Stimulated activated CD8-positive, alpha-beta memory T cell treated with anti-CD3 and anti-CD28 coated beads, Interleukin-15, amount 100 ng/mL, for 48 hours (primary cell): ENCODE measurements at regions not wholly inside any gene's neighbourhood (a gene's known extent, or its start where the extent isn't known, plus 50 kb on each side); places are given as distances from the start of the nearest gene placed in this dataset.
A peak's percentile ranks its signal among the peaks of the same experiment; 100 is the strongest.

Experiments used
- DNase-seq, 2 donors: peaks; one replicate each; pipeline ENCODE4 v3.0.0-alpha.2; 2020; ENCODE audit warnings: low read depth in 2 of 2

- no peak for DNase-seq
Observed at GRCh38 chr15:95247071-95247984, 1016.0 kb downstream of the MCTP2 start.

DNA sequence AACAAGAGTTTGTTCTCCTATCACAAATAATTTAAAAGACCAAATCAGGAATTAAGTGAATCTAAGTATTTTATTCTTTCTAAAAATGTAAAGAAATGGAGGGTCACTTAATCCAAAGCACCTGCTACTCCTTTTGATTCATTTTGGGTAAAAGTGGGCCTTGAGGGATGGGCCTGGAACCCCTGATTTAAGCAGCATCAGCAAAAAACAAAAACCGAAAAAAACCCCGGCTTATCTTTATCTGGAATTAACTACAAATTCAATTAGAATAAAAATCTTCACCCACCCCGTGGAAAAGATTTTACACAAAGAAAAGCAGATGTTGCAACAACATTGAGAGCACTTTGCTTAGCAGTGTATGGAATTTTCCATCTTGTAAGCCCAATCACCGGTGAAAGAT, 1018.2 kb downstream of the MCTP2 start:
- DNase-seq = no peak

DNA sequence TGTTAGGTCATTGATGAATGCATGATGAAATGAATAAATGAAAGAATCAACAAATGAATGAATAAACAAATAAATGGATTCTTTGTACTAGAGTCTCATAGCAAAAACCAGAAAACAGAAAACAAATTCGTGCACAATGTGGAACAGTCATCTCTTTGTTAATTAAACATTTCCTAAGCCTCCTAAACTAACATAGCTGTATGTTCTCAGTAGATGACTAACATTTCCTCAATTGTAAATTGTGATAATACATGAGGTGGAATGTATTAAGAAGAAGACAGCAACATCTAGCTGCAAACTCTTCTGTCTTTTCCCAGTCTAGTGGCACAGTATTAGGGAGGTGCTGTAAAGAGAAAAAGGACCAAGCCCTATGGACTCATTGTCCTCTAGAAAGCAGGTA, 1021.0 kb downstream of the MCTP2 start:
- DNase-seq = no peak

DNA sequence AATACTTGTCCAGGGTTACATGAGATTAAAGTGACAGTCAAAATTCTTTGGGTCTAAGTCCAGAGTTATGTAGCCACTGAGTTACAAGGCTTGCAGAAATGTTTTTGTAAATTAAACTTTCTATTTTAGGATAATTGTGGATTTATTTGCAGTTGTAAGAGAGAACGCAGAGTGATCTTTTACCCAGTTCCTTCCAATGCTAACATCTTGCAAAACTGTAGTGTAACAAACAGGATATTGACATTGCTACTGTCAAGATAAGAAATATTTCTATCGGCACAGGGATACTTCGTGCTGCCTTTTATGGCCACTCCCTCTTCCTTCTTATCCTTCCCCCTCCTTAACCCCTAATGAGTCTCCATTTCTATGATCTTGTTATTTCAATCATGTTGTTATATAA, 1022.9 kb downstream of the MCTP2 start:
- no peak for DNase-seq

DNA sequence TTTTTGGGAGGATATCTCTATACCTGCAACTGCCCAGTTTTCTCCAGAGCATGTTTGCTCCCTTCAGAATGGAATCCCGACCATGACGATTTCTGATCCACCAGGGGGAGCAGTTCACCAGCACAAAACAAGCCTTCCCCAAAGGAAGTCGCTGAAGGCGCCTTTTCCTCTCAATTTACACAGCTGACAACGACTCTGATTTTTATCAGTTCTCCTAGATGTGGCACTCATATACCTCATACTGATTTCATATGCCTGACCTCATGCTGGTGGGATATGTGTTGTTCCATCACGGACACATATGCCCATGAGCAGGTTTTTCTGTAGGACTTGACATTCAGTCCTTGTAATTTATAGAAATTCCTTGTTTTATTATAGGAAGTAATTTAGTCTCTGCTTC, 1028.2 kb downstream of the MCTP2 start:
- peak; percentile 7 to 30 for DNase-seq

DNA sequence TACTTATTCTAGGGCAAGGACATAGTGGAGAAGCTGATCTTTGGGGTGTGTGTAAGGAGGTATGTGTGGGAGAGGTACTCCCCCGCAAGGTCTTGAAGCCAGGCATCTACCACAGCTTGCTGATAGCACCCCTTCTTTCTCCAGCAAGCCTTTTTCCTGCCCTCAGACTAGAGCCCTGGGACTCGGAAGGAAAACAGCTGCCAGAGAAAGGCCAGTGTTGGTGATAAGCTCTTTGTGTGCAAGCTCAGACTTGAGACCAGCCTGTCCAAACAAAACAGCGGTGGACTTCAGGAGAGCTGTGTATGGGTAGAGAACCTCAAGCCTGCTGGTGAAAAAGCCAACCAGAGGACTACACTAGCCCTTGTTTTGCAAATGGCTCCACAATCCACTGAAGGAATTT, 1028.6 kb downstream of the MCTP2 start:
- no peak for DNase-seq

GRCh38 chr15:95260856-95261255, 1029.5 kb downstream of the MCTP2 start:
- DNase-seq = no peak

DNA sequence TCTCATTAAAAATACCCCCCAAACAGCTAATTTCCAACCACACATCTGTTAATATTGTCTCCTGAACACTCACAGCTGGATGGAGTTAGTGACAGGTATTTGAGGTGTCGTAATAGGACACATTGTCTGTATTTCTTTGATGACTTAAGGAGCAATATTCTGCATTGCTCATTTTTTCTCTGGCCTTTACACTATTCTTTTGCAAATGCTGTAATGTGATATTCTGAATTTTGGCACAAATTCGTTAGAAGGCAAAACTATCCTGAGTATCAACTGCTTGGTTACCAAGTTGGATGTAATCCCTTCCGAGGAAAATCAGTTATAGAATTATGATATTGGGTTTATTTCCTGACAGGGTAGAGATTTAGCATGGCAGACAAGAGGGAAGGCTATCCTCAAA, 1030.2 kb downstream of the MCTP2 start:
- DNase-seq = no peak

- DNase-seq = no peak
Observed at GRCh38 chr15:95261968-95262367, 1030.6 kb downstream of the MCTP2 start.

DNA sequence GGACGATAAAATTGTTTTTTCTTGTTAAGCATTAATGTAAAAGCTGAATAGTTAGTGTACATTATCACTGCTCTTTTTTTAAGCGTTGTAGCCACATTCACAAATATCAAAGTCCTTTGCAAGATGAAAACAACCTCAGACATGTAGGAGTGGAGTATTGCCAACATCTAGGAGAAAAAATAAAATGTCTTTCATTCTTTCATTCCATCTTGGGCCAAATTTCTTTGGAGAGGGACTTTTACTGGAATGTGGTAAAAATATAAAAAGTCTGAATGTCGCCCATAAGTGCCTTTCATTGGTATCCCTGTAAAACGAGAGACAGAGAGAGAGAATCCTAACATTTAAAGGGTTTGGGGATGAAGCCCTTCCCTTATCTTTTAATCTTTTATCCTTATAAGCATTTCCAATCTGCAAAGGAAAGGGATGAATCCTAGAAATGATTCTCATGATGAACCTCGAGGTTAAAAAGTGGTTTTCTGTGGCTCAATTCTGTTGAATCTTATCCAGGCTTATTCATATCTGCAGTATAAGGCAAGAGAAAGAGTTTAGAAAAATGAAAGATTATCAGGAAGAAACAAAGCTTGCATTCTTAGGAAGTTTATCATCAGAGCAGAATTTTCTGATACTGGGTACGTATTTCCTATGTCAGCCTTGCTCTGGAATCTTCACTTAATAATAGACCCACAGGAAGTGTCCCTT, 1031.7 kb downstream of the MCTP2 start:
- DNase-seq = no peak

DNA sequence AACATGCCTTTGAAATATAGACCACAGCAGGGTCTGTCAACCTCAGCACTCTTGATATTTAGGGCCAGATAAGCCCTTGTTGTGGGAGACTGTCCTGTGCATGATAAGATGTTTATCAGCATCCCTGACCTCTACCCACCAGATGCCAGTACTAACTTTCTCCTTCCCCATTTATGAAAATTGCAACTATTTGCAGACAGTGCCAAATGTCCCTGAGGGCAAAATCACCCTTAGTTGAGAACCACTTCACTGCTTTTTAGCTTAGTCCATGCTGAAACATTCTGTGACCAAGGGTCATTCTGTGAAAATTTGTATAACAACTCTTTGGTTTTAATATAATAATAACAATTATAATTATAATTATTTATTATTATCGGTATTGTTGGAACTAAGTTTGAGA, 1032.4 kb downstream of the MCTP2 start:
- no peak for DNase-seq

DNA sequence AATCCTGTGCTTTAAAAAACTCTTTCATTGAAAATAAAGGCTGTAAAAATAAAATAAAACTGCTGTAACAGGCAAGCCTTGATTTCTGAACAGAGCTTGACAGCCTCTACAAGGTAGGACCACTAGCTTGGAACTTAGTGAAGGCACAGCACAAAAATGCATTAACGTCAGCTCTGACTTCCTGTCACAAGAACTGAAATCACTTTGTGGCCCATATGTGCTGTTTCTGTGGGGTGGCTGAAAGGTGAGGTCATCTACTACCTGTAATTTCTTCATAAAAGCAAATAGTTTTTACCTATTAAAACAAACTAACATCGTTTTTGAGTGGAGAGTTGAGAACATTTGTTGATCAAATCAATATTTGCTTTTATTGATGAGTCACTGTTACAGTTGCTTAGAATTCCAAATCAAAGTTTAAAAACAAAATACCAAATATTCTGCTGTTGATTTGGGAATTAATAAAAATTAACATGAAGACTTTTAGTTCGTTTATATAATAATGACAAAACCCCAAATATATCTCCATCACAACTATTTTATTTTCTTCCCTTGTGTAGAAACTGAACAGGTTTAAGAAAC, 1034.1 kb downstream of the MCTP2 start:
- DNase-seq = no peak

DNA sequence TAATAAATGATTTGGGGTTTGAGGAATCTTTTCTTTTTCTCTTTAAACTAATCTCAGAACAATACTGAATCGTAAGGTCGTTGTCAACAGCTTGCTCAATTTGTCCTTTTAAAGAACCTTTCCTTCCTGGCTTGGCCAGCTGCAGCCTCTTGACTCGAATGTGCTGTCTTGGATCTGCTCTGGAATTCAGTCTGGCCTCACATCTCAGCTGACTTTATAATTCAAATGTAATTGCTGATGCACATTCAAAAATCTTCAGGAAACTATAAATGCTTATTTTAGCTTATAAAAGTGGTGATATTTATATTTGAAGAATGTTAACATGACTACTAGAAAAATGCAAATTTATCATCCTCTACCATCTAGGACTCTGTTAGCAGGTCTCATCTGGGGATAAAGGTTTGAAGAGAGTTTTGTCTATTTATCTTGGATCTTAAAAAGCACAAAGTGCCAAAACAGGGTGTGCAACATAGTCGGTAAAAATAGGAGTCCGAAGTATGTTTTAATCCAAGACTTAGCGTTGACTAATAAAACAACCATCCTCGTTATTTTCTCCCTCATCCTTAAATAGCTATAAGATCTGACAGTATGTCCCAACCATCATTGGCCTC, 1035.2 kb downstream of the MCTP2 start:
- no peak for DNase-seq

- DNase-seq = no peak
Observed at GRCh38 chr15:95267481-95267880, 1036.1 kb downstream of the MCTP2 start.

DNA sequence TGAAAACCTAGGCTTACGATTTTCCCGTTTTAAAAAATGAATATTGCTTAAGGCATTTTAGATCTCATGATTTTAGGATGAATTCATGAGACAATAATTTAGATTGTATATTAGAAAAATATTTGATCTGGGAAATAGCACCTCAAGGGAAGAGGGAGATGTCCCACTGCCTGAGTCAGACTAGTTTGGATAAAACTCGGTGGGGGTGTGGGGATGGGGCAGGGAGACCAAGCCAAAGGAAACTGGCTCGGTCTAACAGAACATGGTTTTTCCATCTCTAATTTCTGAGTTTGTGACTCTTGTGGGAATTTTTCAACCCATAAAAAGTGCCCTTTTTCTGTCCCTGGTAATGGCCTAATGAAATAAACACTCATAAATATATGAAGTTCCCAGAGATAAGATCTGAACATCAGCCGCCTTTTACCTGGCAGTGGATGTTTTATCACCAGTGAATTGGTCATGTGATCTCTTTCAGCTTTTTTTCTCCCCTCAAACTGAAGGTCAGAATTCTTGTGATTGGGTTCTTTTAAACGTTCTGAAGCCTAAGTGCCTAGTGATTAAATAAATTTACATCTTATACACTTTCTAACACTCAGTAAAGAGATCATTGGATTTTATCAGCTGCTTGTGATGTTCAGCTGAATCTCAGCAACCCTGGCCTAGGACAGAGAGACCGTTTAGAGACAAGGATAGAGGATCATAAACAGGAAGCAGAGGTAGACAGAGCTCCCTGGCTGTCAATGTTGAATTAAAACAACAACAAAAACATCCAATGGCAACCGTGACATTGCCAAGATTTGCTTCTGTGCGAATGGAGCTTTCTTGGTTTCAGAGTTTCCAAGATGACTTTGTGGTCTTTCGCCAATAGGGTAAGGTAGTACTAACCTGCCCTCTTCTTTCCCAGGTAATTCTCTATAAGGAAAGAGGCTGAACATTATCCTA, 1038.2 kb downstream of the MCTP2 start:
- no peak for DNase-seq

GRCh38 chr15:95274101-95274500, 1042.7 kb downstream of the MCTP2 start:
- no peak for DNase-seq

- DNase-seq = no peak
Observed at GRCh38 chr15:95277266-95277665, 1045.9 kb downstream of the MCTP2 start.

DNA sequence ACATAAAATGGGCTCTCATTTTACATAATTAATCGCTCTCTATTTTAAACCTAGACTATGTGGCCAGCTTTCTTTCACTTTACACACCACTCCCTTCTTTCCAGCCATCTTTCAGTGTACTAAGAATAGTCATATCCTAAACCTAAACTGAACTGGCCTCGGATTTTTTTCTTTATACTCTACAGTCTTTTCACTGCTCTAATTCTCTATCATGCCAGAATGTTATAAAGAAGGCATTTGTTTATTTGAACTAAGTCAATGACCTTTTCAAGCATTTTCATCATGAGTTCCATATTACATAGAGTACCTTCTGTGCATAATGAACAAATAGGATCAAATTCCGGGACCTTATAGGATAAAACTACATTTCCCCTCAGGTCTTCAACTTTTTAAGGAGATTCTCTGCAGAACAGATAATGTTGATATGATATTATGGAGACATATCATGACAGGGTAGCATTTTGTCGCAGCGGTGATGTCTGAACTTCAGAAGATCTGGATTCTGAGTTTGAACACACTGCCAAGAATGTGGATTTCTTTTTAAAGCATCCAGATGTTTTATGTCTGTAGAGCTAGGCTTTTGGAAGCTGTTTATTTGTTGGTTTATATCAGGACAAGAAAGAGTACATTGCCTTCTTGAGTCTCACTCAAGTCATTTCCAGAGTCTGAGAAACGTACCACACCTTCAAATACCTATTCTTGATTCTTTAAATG, 1047.3 kb downstream of the MCTP2 start:
- DNase-seq = no peak

- no peak for DNase-seq
Observed at GRCh38 chr15:95279277-95280019, 1048.1 kb downstream of the MCTP2 start.

DNA sequence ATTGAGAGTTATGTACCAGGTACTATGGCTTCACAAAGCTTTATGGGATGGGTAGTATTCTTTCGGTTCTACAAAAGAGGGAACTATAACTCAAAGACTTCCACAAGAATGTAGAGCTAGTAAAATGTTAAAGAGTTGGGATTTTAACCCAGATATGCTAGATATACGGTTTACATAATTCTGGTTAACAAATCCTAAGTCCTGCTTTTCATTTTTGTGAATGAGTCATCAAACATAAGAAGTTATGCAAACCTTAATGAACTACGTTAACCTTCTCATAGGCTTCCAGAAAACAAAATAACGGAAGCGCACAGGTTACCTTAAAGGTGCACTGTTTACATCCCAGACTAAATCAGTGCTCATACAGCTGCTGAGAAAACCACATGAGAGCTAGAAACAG, 1049.3 kb downstream of the MCTP2 start:
- DNase-seq = no peak
